ENCODE measurements at regions not wholly inside any gene's neighbourhood (a gene's known extent, or its start where the extent isn't known, plus 50 kb on each side); places are given as distances from the start of the nearest gene placed in this dataset.

DNA sequence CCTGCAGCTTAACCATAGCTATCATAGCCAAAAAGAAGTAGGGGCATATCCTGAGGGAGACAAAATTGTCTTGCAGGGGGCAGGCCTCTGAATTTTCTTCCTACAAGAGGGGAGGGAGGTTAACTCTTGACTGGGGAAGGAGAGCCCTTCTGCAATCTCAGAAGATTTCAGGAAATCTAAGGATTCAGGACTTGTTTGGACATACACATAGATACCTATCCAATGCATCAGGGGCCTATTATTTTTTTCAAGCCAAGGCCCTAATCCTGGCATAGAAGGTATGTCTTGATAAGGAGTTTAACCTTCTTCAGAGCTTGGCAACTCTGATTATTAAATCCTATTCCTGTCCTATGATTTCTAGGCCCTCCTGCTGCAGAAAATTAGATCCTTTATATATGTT lies 375.1 kb upstream of the ACTBL2 start:
- Histone ChIP-seq H3K27me3 (ENCODE audit: control insufficient read depth in 3 of 3, insufficient read depth in 3 of 3, low read length in 3 of 3) (no peaks in the 10 kb centered on the region), H3K27ac (ENCODE audit: low read depth, low read length) (no peak overlapping the region), H3K4me1 (ENCODE audit: control insufficient read depth in 3 of 3, insufficient read depth in 3 of 3, low read length in 3 of 3) (peaks cover 0 to 4% (median 0%) of the 10 kb centered on the region in 3 donors), H3K4me3 (ENCODE audit: low read length in 3 of 3) (no peak overlapping the region), H3K9ac (ENCODE audit: low read depth in 1 of 3, low read length in 3 of 3) (no peak overlapping the region), H3K9me3 (ENCODE audit: control insufficient read depth in 3 of 3, low read length in 3 of 3) (no peaks in the 10 kb centered on the region), H3K36me3 (ENCODE audit: control insufficient read depth in 3 of 3, insufficient read depth in 3 of 3, low read length in 3 of 3) (no peaks in the 10 kb centered on the region)

DNA sequence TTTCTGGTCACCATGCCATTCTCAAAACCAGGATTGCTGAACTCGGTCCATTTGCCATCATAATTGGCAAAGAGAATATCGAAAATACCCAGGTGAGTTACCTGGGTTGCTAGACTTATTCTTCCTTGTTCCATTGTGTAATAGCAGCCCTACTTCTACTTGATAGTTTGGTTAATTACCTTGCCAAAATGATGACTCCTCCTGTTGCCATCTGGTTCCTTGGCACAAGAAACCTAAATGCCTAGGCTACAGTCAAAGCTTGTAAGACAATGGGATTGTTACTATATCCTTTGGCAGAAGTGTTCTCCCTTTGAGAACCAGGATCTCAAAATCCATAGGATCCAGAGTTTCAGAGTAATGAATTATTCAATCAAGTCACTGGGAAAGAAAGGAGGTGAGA lies 373.2 kb upstream of the ACTBL2 start:
- Histone ChIP-seq H3K9ac (ENCODE audit: low read depth in 1 of 3, low read length in 3 of 3) (no peak overlapping the region), H3K4me1 (ENCODE audit: control insufficient read depth in 3 of 3, insufficient read depth in 3 of 3, low read length in 3 of 3) (no peaks in the 10 kb centered on the region), H3K4me3 (ENCODE audit: low read length in 3 of 3) (no peak overlapping the region), H3K27ac (ENCODE audit: low read depth, low read length) (no peak overlapping the region), H3K36me3 (ENCODE audit: control insufficient read depth in 3 of 3, insufficient read depth in 3 of 3, low read length in 3 of 3) (no peaks in the 10 kb centered on the region), H3K27me3 (ENCODE audit: control insufficient read depth in 3 of 3, insufficient read depth in 3 of 3, low read length in 3 of 3) (no peaks in the 10 kb centered on the region), H3K9me3 (ENCODE audit: control insufficient read depth in 3 of 3, low read length in 3 of 3) (no peaks in the 10 kb centered on the region)

DNA sequence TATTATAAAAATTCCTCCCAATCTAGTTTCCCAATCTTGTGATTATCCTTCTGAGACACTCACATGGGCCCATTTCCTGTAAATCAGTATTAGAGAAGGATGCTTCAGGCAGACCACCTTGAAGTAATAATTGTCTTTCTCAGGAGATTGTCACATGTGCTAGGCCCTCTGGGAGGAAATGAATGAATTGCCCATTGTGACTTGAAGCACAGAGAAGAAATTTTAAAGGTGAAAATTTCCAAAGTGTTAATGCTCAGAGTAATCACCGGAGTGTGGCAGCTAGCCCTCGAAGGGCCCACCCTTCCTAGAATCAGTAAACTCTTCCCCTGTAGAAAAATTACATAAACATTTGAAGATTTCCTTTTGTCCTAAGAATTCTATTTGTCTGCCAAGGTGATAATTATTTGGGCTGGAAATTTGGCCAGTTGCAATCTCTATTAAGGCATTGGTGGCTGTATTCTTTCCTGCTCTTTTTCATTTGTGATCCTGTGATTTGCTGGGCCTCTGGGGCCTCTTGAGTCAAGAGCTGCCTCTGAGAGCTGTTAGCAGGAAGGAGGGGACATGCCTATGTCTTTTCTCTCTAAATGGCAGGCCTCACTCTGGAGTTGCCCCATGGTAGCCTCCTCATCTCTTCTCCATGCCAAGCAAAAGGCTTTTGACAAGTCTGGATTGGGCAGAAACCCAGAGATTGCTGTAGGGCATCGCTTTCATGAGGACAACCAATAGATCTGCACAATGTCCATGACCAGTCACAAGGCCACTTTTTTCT lies 371.5 kb upstream of the ACTBL2 start:
- no peaks in the 10 kb centered on the region for H3K27me3 ChIP-seq (ENCODE audit: control insufficient read depth in 3 of 3, insufficient read depth in 3 of 3, low read length in 3 of 3)
- no peak overlapping the region for H3K9ac ChIP-seq (ENCODE audit: low read depth in 1 of 3, low read length in 3 of 3)
- no peak overlapping the region for H3K4me3 ChIP-seq (ENCODE audit: low read length in 3 of 3)
- no peaks in the 10 kb centered on the region for H3K4me1 ChIP-seq (ENCODE audit: control insufficient read depth in 3 of 3, insufficient read depth in 3 of 3, low read length in 3 of 3)
- H3K9me3 ChIP-seq (ENCODE audit: control insufficient read depth in 3 of 3, low read length in 3 of 3) = no peaks in the 10 kb centered on the region
- H3K36me3 ChIP-seq (ENCODE audit: control insufficient read depth in 3 of 3, insufficient read depth in 3 of 3, low read length in 3 of 3) = no peaks in the 10 kb centered on the region
- no peak overlapping the region for H3K27ac ChIP-seq (ENCODE audit: low read depth, low read length)

DNA sequence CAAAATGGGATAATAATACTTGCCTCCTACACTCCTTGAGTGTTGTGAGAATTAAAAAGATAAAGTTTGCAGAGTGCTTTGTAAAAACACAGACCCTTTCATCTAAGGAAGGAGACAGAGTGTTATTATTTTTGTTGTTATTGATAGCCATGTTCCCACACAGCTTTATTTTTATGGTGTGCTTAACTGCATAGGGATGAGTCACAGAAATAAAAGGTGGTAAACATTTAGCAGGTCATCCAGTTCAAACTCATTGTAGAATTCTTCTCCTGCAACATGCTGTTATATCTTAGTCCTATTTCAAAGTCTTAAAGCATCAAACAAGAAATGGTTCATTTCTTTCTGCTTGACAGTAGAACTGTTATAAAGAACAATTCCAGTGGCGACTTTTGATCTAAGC lies 367.5 kb upstream of the ACTBL2 start:
- no peak overlapping the region for H3K9ac ChIP-seq (ENCODE audit: low read depth in 1 of 3, low read length in 3 of 3)

DNA sequence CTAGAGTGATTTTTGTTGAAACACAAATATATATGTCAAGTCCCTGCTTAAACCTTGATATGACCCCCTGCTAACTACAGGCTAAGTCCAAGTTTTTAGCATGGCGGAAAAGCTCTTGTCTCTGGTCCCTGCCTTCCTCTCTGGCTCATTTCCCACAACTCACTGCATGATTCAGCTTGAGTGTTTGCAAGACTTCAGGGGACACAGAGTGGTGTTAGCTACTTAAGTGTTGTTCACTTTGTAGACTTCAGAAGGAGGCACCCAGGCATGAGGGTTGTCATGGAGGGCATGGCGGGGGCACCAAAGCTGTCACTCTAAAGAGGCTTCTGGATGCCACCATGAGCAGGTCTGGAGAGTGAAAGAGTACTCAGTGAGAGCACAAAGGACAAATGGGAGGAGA lies 362.4 kb upstream of the ACTBL2 start:
- H3K4me3 ChIP-seq (ENCODE audit: low read length in 3 of 3) = no peak overlapping the region
- H3K36me3 ChIP-seq (ENCODE audit: control insufficient read depth in 3 of 3, insufficient read depth in 3 of 3, low read length in 3 of 3) = no peaks in the 10 kb centered on the region
- H3K9me3 ChIP-seq (ENCODE audit: control insufficient read depth in 3 of 3, low read length in 3 of 3) = no peaks in the 10 kb centered on the region
- peaks cover 6 to 13% (median 6%) of the 10 kb centered on the region in 3 donors for H3K4me1 ChIP-seq (ENCODE audit: control insufficient read depth in 3 of 3, insufficient read depth in 3 of 3, low read length in 3 of 3)
- no peak overlapping the region for H3K27ac ChIP-seq (ENCODE audit: low read depth, low read length)
- H3K27me3 ChIP-seq (ENCODE audit: control insufficient read depth in 3 of 3, insufficient read depth in 3 of 3, low read length in 3 of 3) = no peaks in the 10 kb centered on the region
- H3K9ac ChIP-seq (ENCODE audit: low read depth in 1 of 3, low read length in 3 of 3) = no peak overlapping the region

More for the DNA sequence above, 367.5 kb upstream of the ACTBL2 start:
- Histone ChIP-seq H3K4me1 (ENCODE audit: control insufficient read depth in 3 of 3, insufficient read depth in 3 of 3, low read length in 3 of 3) (no peaks in the 10 kb centered on the region), H3K27me3 (ENCODE audit: control insufficient read depth in 3 of 3, insufficient read depth in 3 of 3, low read length in 3 of 3) (no peaks in the 10 kb centered on the region), H3K27ac (ENCODE audit: low read depth, low read length) (no peak overlapping the region), H3K9me3 (ENCODE audit: control insufficient read depth in 3 of 3, low read length in 3 of 3) (no peaks in the 10 kb centered on the region), H3K4me3 (ENCODE audit: low read length in 3 of 3) (no peak overlapping the region), H3K36me3 (ENCODE audit: control insufficient read depth in 3 of 3, insufficient read depth in 3 of 3, low read length in 3 of 3) (no peaks in the 10 kb centered on the region)

DNA sequence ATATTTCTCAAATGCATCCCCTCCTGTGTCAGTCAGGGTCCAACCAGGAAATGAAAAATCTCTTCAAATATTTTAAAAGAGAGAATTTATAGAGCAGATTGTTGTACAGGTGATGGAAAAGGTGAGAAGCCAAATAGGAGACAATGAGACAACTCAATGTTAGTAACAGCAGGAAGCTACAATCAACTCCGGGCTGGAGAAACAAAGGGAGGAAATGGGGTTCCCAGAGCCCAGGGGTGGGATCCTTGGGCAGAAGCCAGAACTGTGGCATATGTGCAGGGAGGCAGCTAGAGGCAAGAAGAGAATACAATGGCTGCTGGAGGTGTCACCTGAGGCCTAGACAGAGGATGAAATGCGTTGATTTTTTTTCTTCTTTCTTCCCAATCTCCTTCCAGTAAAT lies 361.8 kb upstream of the ACTBL2 start:
- H3K4me3 ChIP-seq (ENCODE audit: low read length in 3 of 3) = no peak overlapping the region
- no peaks in the 10 kb centered on the region for H3K9me3 ChIP-seq (ENCODE audit: control insufficient read depth in 3 of 3, low read length in 3 of 3)
- no peak overlapping the region for H3K27ac ChIP-seq (ENCODE audit: low read depth, low read length)
- no peak overlapping the region for H3K9ac ChIP-seq (ENCODE audit: low read depth in 1 of 3, low read length in 3 of 3)
- no peaks in the 10 kb centered on the region for H3K27me3 ChIP-seq (ENCODE audit: control insufficient read depth in 3 of 3, insufficient read depth in 3 of 3, low read length in 3 of 3)
- no peaks in the 10 kb centered on the region for H3K36me3 ChIP-seq (ENCODE audit: control insufficient read depth in 3 of 3, insufficient read depth in 3 of 3, low read length in 3 of 3)
- H3K4me1 ChIP-seq (ENCODE audit: control insufficient read depth in 3 of 3, insufficient read depth in 3 of 3, low read length in 3 of 3) = peaks cover 6 to 13% (median 6%) of the 10 kb centered on the region in 3 donors

DNA sequence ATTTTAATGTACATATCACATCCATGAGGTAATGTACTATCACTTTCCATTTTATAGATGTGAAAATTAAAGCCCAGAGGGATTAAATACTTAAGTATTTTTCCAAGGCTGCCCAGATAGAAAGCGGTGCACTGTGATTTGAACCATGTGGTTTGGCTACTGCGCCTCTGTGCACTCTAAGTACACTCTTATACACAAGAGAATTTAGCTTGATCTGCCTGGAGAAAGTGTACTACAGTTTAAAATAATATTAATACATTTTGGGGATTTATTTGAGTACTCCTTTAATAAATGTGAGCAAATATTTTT lies 360.4 kb upstream of the ACTBL2 start:
- Histone ChIP-seq H3K9ac (ENCODE audit: low read depth in 1 of 3, low read length in 3 of 3) (no peak overlapping the region), H3K36me3 (ENCODE audit: control insufficient read depth in 3 of 3, insufficient read depth in 3 of 3, low read length in 3 of 3) (no peaks in the 10 kb centered on the region), H3K27ac (ENCODE audit: low read depth, low read length) (no peak overlapping the region)

DNA sequence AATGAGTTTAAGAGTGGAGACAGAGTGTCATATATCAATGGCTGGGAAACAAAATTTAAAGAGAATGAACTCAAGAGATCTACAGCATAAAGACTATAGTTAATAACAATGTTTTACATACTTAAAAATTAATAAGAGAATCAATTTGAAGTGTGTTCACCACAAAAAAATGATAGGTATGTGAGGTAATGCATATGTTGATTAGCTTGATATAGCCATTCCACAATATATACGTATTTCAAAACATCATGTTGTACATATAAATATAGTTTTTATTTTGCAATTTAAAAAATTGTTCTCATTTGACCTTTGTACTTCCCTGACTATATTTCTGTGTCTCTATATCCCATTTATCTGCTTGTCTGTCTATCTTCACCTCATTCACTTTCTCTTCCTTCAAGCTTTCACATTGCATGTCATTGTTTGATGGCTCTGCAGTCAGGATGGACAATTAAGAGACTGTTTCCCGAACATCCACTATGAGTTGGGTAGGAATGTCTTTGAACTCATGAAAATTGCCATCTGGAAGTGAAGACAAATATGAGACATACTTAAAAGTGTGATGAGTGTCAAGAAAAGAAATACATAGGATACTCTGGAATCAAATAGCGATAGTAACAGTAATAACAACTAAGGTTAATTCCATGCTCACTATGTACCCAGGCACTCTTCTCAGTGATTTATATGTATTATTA lies 359.9 kb upstream of the ACTBL2 start:
- Histone ChIP-seq H3K4me1 (ENCODE audit: control insufficient read depth in 3 of 3, insufficient read depth in 3 of 3, low read length in 3 of 3) (peaks cover 6 to 13% (median 6%) of the 10 kb centered on the region in 3 donors), H3K9ac (ENCODE audit: low read depth in 1 of 3, low read length in 3 of 3) (no peak overlapping the region), H3K9me3 (ENCODE audit: control insufficient read depth in 3 of 3, low read length in 3 of 3) (no peaks in the 10 kb centered on the region), H3K4me3 (ENCODE audit: low read length in 3 of 3) (no peak overlapping the region), H3K36me3 (ENCODE audit: control insufficient read depth in 3 of 3, insufficient read depth in 3 of 3, low read length in 3 of 3) (no peaks in the 10 kb centered on the region), H3K27me3 (ENCODE audit: control insufficient read depth in 3 of 3, insufficient read depth in 3 of 3, low read length in 3 of 3) (no peaks in the 10 kb centered on the region), H3K27ac (ENCODE audit: low read depth, low read length) (no peak overlapping the region)

More for the DNA sequence above, 360.4 kb upstream of the ACTBL2 start:
- no peaks in the 10 kb centered on the region for H3K27me3 ChIP-seq (ENCODE audit: control insufficient read depth in 3 of 3, insufficient read depth in 3 of 3, low read length in 3 of 3)
- H3K9me3 ChIP-seq (ENCODE audit: control insufficient read depth in 3 of 3, low read length in 3 of 3) = no peaks in the 10 kb centered on the region
- H3K4me3 ChIP-seq (ENCODE audit: low read length in 3 of 3) = no peak overlapping the region
- H3K4me1 ChIP-seq (ENCODE audit: control insufficient read depth in 3 of 3, insufficient read depth in 3 of 3, low read length in 3 of 3) = peaks cover 6 to 13% (median 6%) of the 10 kb centered on the region in 3 donors

DNA sequence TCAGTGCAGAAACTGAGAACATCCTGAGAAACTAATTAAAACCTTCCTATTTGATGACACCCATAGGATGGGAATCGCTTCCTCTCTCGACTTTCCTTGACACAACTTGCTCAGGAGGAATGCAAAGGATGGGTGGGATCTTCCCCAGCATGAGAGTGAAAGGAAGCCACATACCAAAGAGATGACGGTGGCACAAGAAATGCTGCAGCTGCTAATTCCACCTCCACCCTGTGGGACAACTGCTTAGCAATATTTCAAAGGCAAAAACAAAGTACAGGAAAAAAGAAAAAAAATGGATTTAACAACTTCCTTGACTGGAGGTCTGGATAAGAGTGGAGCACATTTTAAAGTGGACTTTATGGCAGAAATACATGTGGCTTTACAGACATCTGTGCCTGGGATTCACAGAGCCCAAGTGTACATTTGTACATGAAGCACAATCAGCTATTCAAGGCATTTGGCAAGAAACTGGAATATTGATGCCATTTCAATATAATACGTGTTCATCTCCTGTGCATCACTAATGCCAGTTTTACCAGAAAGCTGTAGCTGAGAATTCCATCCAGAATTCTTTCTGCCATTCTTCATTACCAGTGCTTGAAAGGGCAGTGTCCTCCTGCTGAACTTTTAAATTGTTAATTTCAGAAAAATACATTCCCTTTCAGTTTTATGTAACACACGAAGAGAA lies 359.2 kb upstream of the ACTBL2 start:
- Histone ChIP-seq H3K36me3 (ENCODE audit: control insufficient read depth in 3 of 3, insufficient read depth in 3 of 3, low read length in 3 of 3) (no peaks in the 10 kb centered on the region), H3K4me3 (ENCODE audit: low read length in 3 of 3) (no peak overlapping the region), H3K27ac (ENCODE audit: low read depth, low read length) (no peak overlapping the region), H3K27me3 (ENCODE audit: control insufficient read depth in 3 of 3, insufficient read depth in 3 of 3, low read length in 3 of 3) (no peaks in the 10 kb centered on the region), H3K4me1 (ENCODE audit: control insufficient read depth in 3 of 3, insufficient read depth in 3 of 3, low read length in 3 of 3) (peaks cover 6 to 13% (median 6%) of the 10 kb centered on the region in 3 donors), H3K9me3 (ENCODE audit: control insufficient read depth in 3 of 3, low read length in 3 of 3) (no peaks in the 10 kb centered on the region), H3K9ac (ENCODE audit: low read depth in 1 of 3, low read length in 3 of 3) (no peak overlapping the region)

Measured in skeletal muscle tissue (tissue), 3 donors.